ENCODE measurements at regions not wholly inside any gene's neighbourhood (a gene's known extent, or its start where the extent isn't known, plus 50 kb on each side); places are given as distances from the start of the nearest gene placed in this dataset.
"Not testable (repeated sequence)": the region's sequence is repeated elsewhere in the genome, so short reads cannot be mapped to it uniquely, and the experiment has no call there.

- H3K4me1 Mint-ChIP-seq; ATAC-seq (replicated peaks; ENCODE audit: extremely low read depth, poor library complexity, severe bottlenecking); H3K36me3 Mint-ChIP-seq (ENCODE audit: insufficient read depth); DNase-seq (ENCODE audit: low spot score in 2 of 2); H3K9me3 Mint-ChIP-seq; H3K27ac Mint-ChIP-seq (ENCODE audit: low read depth); H3K4me3 Mint-ChIP-seq; H3K27me3 Mint-ChIP-seq: not testable (repeated sequence)
Observed at GRCh38 chr7:65550444-65550809, 176.8 kb downstream of the ZNF92 start.

DNA sequence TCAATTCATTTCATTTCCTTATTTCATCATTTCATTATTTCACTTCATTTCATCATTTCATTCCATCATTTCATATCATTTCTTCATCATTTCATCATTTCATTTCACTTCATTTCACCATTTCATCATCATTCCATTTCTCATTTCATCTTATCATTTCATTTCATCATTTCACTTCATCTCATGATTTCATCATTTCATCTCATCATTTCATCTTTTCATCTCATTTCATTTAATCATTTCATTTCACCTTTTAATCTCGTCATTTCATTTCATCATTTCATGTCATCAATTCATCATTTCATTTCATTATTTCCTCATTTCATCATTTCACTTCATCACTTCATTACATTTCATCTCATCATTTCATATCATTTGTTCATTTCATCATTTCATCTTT is 177.4 kb downstream of the ZNF92 start:
- H3K9me3 Mint-ChIP-seq; H3K36me3 Mint-ChIP-seq (ENCODE audit: insufficient read depth); DNase-seq (ENCODE audit: low spot score in 2 of 2); H3K4me3 Mint-ChIP-seq; ATAC-seq (replicated peaks; ENCODE audit: extremely low read depth, poor library complexity, severe bottlenecking); H3K27me3 Mint-ChIP-seq; H3K4me1 Mint-ChIP-seq: not testable (repeated sequence)
- H3K27ac Mint-ChIP-seq (ENCODE audit: low read depth) = peak overlapping the region; percentile 27

- not testable (repeated sequence) for H3K9me3 Mint-ChIP-seq; H3K4me3 Mint-ChIP-seq; H3K27ac Mint-ChIP-seq (ENCODE audit: low read depth); H3K4me1 Mint-ChIP-seq; DNase-seq (ENCODE audit: low spot score in 2 of 2); H3K27me3 Mint-ChIP-seq; H3K36me3 Mint-ChIP-seq (ENCODE audit: insufficient read depth)
- peak; percentile 24 for ATAC-seq (replicated peaks; ENCODE audit: extremely low read depth, poor library complexity, severe bottlenecking)
Observed at GRCh38 chr7:65554553-65555476, 181.2 kb downstream of the ZNF92 start.

DNA sequence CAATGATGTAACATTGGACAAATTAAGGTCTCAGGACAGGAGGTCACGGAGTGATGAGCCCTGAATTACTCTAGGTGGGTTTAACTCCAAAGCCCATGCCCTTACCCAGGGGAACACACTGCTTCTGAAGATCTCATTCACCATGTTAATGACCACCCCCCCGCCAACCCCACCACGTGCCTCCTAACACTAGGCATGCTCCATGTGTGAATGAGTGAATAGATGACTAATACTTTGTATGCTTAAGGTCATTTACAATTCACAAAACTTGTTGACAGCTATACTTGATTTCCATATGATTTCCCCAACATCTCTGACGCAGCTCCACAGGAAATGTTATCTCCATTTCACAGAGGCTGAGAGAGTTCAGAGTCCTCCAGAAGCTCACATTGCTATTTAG is 184.9 kb downstream of the ZNF92 start:
- H3K4me3 Mint-ChIP-seq; H3K4me1 Mint-ChIP-seq; H3K36me3 Mint-ChIP-seq (ENCODE audit: insufficient read depth); ATAC-seq (replicated peaks; ENCODE audit: extremely low read depth, poor library complexity, severe bottlenecking); H3K9me3 Mint-ChIP-seq; H3K27ac Mint-ChIP-seq (ENCODE audit: low read depth): not testable (repeated sequence)
- peaks cover 10% of the 10 kb centered on the region for H3K27me3 Mint-ChIP-seq
- DNase-seq (ENCODE audit: low spot score in 2 of 2) = peak in 1 of 2 donors; percentile 9

DNA sequence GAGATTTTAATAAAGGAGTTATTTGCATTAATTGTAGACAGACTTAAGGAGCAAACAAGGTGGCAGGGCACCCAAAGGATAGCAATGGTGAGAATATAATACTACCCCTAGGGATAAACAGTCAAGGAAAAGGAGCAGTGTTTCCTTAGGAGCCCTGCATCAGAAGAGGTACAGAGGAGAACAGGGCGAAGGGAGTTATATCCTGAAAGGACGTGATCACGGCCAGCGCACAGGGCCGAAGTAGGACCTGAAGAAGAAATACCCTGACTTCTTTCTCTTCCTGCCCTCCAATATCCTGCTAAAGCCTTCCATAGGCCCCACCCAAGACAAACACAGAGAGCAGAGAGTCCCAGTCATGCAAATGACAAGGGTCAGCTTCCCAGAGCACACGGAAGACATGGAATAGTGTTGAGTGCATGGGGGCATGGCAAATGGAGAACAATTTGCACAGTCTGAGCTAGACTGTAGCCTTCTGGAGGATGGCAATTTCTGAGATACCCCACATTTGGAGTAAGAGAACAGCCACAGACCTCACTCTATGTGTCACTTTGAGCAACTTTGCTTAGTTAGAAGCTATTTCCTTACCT is 188.2 kb downstream of the ZNF92 start:
- H3K36me3 Mint-ChIP-seq (ENCODE audit: insufficient read depth); H3K9me3 Mint-ChIP-seq; ATAC-seq (replicated peaks; ENCODE audit: extremely low read depth, poor library complexity, severe bottlenecking); H3K27ac Mint-ChIP-seq (ENCODE audit: low read depth); H3K4me1 Mint-ChIP-seq; H3K4me3 Mint-ChIP-seq; DNase-seq (ENCODE audit: low spot score in 2 of 2): not testable (repeated sequence)
- peaks cover 10% of the 10 kb centered on the region for H3K27me3 Mint-ChIP-seq

DNA sequence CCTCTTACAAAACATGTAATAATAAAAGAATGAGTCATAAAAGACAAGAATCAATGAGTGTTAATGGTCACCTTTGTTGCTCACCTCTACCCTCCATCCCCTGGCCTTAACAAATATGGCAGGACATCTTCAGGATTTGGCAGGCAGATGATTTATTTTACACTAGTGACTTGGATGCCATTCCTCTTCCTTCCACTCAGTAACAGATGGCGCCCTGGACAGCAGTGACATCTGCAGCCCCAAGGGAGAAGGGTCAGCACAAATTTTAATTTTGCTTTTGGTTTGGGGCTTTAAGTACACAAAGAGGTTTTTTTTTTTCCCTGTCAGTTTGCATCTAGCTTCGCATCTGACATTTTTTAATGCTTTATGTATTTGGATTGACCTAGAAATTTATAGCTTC is 188.9 kb downstream of the ZNF92 start:
- ATAC-seq (replicated peaks; ENCODE audit: extremely low read depth, poor library complexity, severe bottlenecking); H3K27ac Mint-ChIP-seq (ENCODE audit: low read depth); H3K4me1 Mint-ChIP-seq; H3K9me3 Mint-ChIP-seq; H3K4me3 Mint-ChIP-seq; H3K36me3 Mint-ChIP-seq (ENCODE audit: insufficient read depth); DNase-seq (ENCODE audit: low spot score in 2 of 2): not testable (repeated sequence)
- H3K27me3 Mint-ChIP-seq = peaks cover 10% of the 10 kb centered on the region

GRCh38 chr7:65563333-65563732 is 189.7 kb downstream of the ZNF92 start:
- H3K36me3 Mint-ChIP-seq (ENCODE audit: insufficient read depth); H3K4me1 Mint-ChIP-seq; H3K4me3 Mint-ChIP-seq; ATAC-seq (replicated peaks; ENCODE audit: extremely low read depth, poor library complexity, severe bottlenecking); H3K27ac Mint-ChIP-seq (ENCODE audit: low read depth); H3K9me3 Mint-ChIP-seq; DNase-seq (ENCODE audit: low spot score in 2 of 2): not testable (repeated sequence)
- H3K27me3 Mint-ChIP-seq = peaks cover 10% of the 10 kb centered on the region

DNA sequence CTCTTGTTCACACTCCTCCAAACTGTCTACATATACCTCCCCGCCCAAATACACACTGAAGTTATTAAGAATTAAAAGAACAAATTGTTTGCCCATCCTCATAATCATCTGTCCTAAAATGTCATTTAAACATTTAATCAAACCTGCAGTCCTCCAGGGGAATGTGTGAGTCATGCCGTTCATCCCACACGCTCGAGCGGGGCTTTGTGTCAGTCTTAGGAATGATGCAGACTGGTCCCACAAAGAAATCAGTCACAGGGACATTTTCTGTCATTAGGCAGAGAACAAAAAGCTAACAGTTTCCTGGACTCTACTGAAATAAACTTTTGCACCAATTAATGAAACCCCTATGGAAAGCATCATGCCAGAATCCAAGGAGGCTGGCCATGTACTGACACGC is 194.6 kb downstream of the ZNF92 start:
- H3K36me3 Mint-ChIP-seq (ENCODE audit: insufficient read depth); H3K27me3 Mint-ChIP-seq; H3K4me1 Mint-ChIP-seq; H3K4me3 Mint-ChIP-seq; H3K27ac Mint-ChIP-seq (ENCODE audit: low read depth); H3K9me3 Mint-ChIP-seq; DNase-seq (ENCODE audit: low spot score in 2 of 2); ATAC-seq (replicated peaks; ENCODE audit: extremely low read depth, poor library complexity, severe bottlenecking): not testable (repeated sequence)

- not testable (repeated sequence) for H3K4me3 Mint-ChIP-seq; DNase-seq (ENCODE audit: low spot score in 2 of 2); H3K36me3 Mint-ChIP-seq (ENCODE audit: insufficient read depth)
Observed at GRCh38 chr7:65570990-65571389, 197.3 kb downstream of the ZNF92 start.

GRCh38 chr7:65572581-65572980 is 198.9 kb downstream of the ZNF92 start:
- not testable (repeated sequence) for H3K36me3 Mint-ChIP-seq (ENCODE audit: insufficient read depth); ATAC-seq (replicated peaks; ENCODE audit: extremely low read depth, poor library complexity, severe bottlenecking); H3K4me3 Mint-ChIP-seq; DNase-seq (ENCODE audit: low spot score in 2 of 2); H3K9me3 Mint-ChIP-seq; H3K27ac Mint-ChIP-seq (ENCODE audit: low read depth); H3K27me3 Mint-ChIP-seq; H3K4me1 Mint-ChIP-seq

More at GRCh38 chr7:65570990-65571389, 197.3 kb downstream of the ZNF92 start:
- not testable (repeated sequence) for H3K27ac Mint-ChIP-seq (ENCODE audit: low read depth); ATAC-seq (replicated peaks; ENCODE audit: extremely low read depth, poor library complexity, severe bottlenecking); H3K4me1 Mint-ChIP-seq; H3K27me3 Mint-ChIP-seq; H3K9me3 Mint-ChIP-seq

DNA sequence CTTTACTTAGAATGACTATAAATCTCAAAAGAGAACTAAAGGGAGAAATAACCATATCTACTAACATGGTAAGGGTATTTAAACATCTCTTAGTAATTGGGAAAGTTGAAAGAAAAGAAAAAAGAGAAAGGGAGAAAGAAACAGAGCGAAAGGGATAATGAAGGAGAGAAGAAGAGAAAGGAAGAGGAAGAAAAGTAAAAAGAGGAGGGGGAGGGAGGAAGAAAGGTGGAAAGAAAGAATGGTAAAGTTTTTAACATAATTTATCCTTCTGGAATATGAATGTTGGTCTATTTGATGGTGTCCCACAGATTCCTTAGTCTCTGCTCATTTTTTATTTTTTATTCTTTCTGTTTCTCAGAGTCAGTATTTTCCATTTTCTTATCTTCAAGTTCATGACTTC is 202.7 kb downstream of the ZNF92 start:
- not testable (repeated sequence) for ATAC-seq (replicated peaks; ENCODE audit: extremely low read depth, poor library complexity, severe bottlenecking); H3K27ac Mint-ChIP-seq (ENCODE audit: low read depth); H3K4me1 Mint-ChIP-seq; H3K4me3 Mint-ChIP-seq; H3K9me3 Mint-ChIP-seq; H3K36me3 Mint-ChIP-seq (ENCODE audit: insufficient read depth); H3K27me3 Mint-ChIP-seq; DNase-seq (ENCODE audit: low spot score in 2 of 2)

DNA sequence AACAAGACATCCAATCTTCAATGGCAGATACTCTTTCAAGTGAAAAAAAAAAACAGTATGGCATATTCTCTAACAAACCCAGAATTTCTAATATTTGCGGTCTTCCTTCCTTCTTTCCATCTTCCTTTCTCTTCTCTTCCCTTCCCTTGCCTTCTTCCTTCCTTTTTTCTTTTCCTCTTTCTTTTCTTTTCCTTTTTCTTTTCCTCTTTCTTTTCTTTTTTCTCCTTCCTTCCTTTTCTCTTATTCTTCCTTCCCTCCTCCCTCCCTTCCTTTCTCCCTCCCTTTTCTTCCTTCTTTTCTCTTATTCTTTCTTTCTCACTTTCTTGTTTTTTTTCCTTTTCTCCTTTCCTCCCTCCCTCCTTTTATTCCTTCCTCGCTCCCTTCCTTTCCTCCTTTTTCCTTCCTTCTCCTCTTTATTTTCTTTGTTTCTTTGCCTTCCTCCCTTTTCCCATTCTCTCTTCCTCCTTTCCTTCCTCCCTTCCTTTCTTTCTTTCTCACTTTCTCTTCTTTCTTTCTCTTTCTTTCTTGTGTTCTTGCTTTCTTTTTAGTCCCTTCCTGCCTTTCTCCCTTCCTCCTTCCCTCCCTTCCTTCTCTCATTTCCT is 209.0 kb downstream of the ZNF92 start:
- not testable (repeated sequence) for ATAC-seq (replicated peaks; ENCODE audit: extremely low read depth, poor library complexity, severe bottlenecking); H3K27me3 Mint-ChIP-seq; H3K9me3 Mint-ChIP-seq; H3K36me3 Mint-ChIP-seq (ENCODE audit: insufficient read depth); H3K27ac Mint-ChIP-seq (ENCODE audit: low read depth); DNase-seq (ENCODE audit: low spot score in 2 of 2); H3K4me1 Mint-ChIP-seq; H3K4me3 Mint-ChIP-seq

DNA sequence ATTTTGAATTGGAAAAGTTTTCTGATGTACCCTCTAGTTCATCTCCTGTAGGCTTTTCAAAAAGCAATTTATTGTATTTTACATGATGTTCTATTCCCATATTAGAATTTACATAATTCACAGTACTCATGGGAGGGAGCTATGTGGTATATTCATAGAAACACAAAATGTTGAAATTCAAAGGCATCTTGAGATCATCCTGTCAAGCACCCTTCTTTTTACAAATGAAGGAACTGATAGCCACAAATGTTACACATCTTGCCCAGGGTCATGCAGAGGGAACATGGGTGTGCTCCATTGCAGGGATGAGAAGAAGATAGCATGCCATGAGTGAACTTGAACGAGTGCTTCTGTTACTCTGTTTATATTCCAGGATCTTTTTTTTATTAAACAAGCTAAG is 228.8 kb downstream of the ZNF92 start:
- not testable (repeated sequence) for DNase-seq (ENCODE audit: low spot score in 2 of 2); H3K36me3 Mint-ChIP-seq (ENCODE audit: insufficient read depth); ATAC-seq (replicated peaks; ENCODE audit: extremely low read depth, poor library complexity, severe bottlenecking); H3K27ac Mint-ChIP-seq (ENCODE audit: low read depth); H3K4me1 Mint-ChIP-seq; H3K4me3 Mint-ChIP-seq; H3K9me3 Mint-ChIP-seq
- peaks cover 64% of the 10 kb centered on the region for H3K27me3 Mint-ChIP-seq
